ENCODE measurements at regions not wholly inside any gene's neighbourhood (a gene's known extent, or its start where the extent isn't known, plus 50 kb on each side); places are given as distances from the start of the nearest gene placed in this dataset.

GRCh38 chr2:183919926-183920325, 678.4 kb upstream of the ZNF804A start:
- TF ChIP-seq CTCF (IDR thresholded peaks at IDR 0.05) (no peak), EP300 (IDR thresholded peaks at IDR 0.05) (no peak)
